PFSK-1 (cell line): ENCODE measurements at regions not wholly inside any gene's neighbourhood (a gene's known extent, or its start where the extent isn't known, plus 50 kb on each side); places are given as distances from the start of the nearest gene placed in this dataset.

ENCODE experiments used
- FOXP2 ChIP-seq: optimal IDR thresholded peaks from 2 replicates; pipeline ENCODE3; 2011; ENCODE audit warnings: borderline replicate concordance, control low read depth, inconsistent platforms; ENCODE audit not compliant: insufficient read depth; ENCODE audit errors: extremely low read length, extremely low read depth
- POLR2AphosphoS5 ChIP-seq: IDR thresholded peaks from 2 replicates; pipeline ENCODE4 v1.6.1; 2012; ENCODE audit warnings: low read depth, mild to moderate bottlenecking, control low read depth, low read length, moderate library complexity
- REST ChIP-seq, 2 experiments: IDR thresholded peaks; 2 replicates each; pipeline versions ENCODE4 v1.6.1 to v1.8.0; 2011 to 2012; ENCODE audit warnings: low read depth in 2 of 2, low read length in 2 of 2, control low read depth in 1 of 2, inconsistent platforms in 1 of 2, mild to moderate bottlenecking in 1 of 2, moderate library complexity in 1 of 2; ENCODE audit not compliant: insufficient read depth in 1 of 2
- SIN3A ChIP-seq: IDR thresholded peaks from 2 replicates; pipeline ENCODE4 v1.6.1; 2012; ENCODE audit warnings: mild to moderate bottlenecking, low read length, moderate library complexity, borderline replicate concordance; ENCODE audit not compliant: insufficient read depth
- TAF1 ChIP-seq: IDR thresholded peaks from 2 replicates; pipeline ENCODE4 v1.6.1; 2012; ENCODE audit warnings: low read length, control low read depth, borderline replicate concordance; ENCODE audit not compliant: insufficient read depth

- no peak for TF ChIP-seq SIN3A
- TF ChIP-seq FOXP2: no peak
- no peak for TF ChIP-seq REST (IDR thresholded peaks at IDR 0.05; ENCODE audit: insufficient read depth in 1 of 2, low read depth in 2 of 2, low read length in 2 of 2)
- no peak for TF ChIP-seq TAF1
- TF ChIP-seq POLR2AphosphoS5: no peak
Observed at GRCh38 chr12:90690120-90690519, 264.9 kb downstream of the CCER1 start.

GRCh38 chr12:90683871-90684270 is 271.1 kb downstream of the CCER1 start:
- no peak for TF ChIP-seq REST (IDR thresholded peaks at IDR 0.05; ENCODE audit: insufficient read depth in 1 of 2, low read depth in 2 of 2, low read length in 2 of 2)
- no peak for TF ChIP-seq POLR2AphosphoS5
- TF ChIP-seq SIN3A: no peak
- TF ChIP-seq FOXP2: no peak
- no peak for TF ChIP-seq TAF1

DNA sequence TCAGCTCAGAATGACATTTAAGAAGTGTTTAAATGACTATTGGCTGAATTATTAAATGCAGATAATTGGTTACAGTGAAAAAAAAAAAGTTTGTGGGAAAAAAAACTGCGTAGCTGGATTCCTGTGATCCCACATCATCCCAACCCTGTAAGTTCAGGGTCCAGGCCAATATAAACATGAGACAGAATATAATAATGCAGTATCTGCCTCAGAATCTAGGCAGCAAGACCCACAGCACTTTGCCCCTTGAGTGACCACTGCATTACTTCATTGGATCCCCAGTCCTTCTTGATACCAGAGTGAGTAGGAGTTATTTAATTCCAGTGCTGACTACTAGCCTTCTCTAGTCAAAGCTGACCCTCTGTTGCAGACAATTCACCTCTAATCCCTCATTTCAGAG is 272.6 kb downstream of the CCER1 start:
- TF ChIP-seq REST (IDR thresholded peaks at IDR 0.05; ENCODE audit: insufficient read depth in 1 of 2, low read depth in 2 of 2, low read length in 2 of 2): no peak
- TF ChIP-seq SIN3A: no peak
- TF ChIP-seq FOXP2: no peak
- no peak for TF ChIP-seq POLR2AphosphoS5

GRCh38 chr12:90679674-90680073 is 275.3 kb downstream of the CCER1 start:
- TF ChIP-seq TAF1 (no peak), REST (IDR thresholded peaks at IDR 0.05; ENCODE audit: insufficient read depth in 1 of 2, low read depth in 2 of 2, low read length in 2 of 2) (no peak), POLR2AphosphoS5 (no peak), FOXP2 (no peak), SIN3A (no peak)

GRCh38 chr12:90677552-90677951 is 277.4 kb downstream of the CCER1 start:
- no peak for TF ChIP-seq FOXP2
- TF ChIP-seq REST (IDR thresholded peaks at IDR 0.05; ENCODE audit: insufficient read depth in 1 of 2, low read depth in 2 of 2, low read length in 2 of 2): no peak
- TF ChIP-seq POLR2AphosphoS5: no peak
- no peak for TF ChIP-seq SIN3A
- TF ChIP-seq TAF1: no peak
